T1000 (cell line): ENCODE measurements at regions not wholly inside any gene's neighbourhood (a gene's known extent, or its start where the extent isn't known, plus 50 kb on each side); places are given as distances from the start of the nearest gene placed in this dataset.

ENCODE experiments used
- DNase-seq: peaks from one replicate; lab custom pipeline; 2025; ENCODE audit warnings: mixed read lengths; lab: John Stamatoyannopoulos, UW

GRCh38 chr10:47104786-47105385, 193.7 kb downstream of the PTPN20 start:
- DNase-seq, result no peak

GRCh38 chr10:47107007-47107747, 192.8 kb upstream of the GDF10 start:
- no peak for DNase-seq

- no peak for DNase-seq
These were observed 190.1 kb upstream of the GDF10 start for GRCh38 chr10:47109906-47110305.

- DNase-seq, result no peak
These were observed 188.6 kb upstream of the GDF10 start for GRCh38 chr10:47111329-47111862.

GRCh38 chr10:47112612-47113011, 187.4 kb upstream of the GDF10 start:
- DNase-seq, result no peak

- no peak for DNase-seq
These were observed 186.0 kb upstream of the GDF10 start for GRCh38 chr10:47113907-47114500.

- no peak for DNase-seq
These were observed 185.3 kb upstream of the GDF10 start for GRCh38 chr10:47114680-47115186.

GRCh38 chr10:47115322-47115721, 184.7 kb upstream of the GDF10 start:
- no peak for DNase-seq

- DNase-seq, result no peak
These were observed 183.6 kb upstream of the GDF10 start for GRCh38 chr10:47116445-47116844.

- no peak for DNase-seq
These were observed 181.7 kb upstream of the GDF10 start for GRCh38 chr10:47118326-47118725.

- no peak for DNase-seq
These were observed 178.7 kb upstream of the GDF10 start for GRCh38 chr10:47121336-47121735.

- no peak for DNase-seq
These were observed 176.2 kb upstream of the GDF10 start for GRCh38 chr10:47123716-47124288.

GRCh38 chr10:47127188-47127785, 172.7 kb upstream of the GDF10 start:
- DNase-seq, result no peak

- no peak for DNase-seq
These were observed 169.5 kb upstream of the GDF10 start for GRCh38 chr10:47130491-47130890.

GRCh38 chr10:47133871-47134570, 166.0 kb upstream of the GDF10 start:
- DNase-seq, result no peak

- no peak for DNase-seq
These were observed 163.1 kb upstream of the GDF10 start for GRCh38 chr10:47136866-47137265.

GRCh38 chr10:47137311-47137851, 162.6 kb upstream of the GDF10 start:
- DNase-seq, result peak; percentile 51

GRCh38 chr10:47139121-47139520, 160.9 kb upstream of the GDF10 start:
- no peak for DNase-seq

- DNase-seq, result no peak
These were observed 159.1 kb upstream of the GDF10 start for GRCh38 chr10:47140761-47141348.

GRCh38 chr10:47141349-47141748, 158.6 kb upstream of the GDF10 start:
- no peak for DNase-seq

- DNase-seq, result no peak
These were observed 156.9 kb upstream of the GDF10 start for GRCh38 chr10:47143072-47143471.
